Spleen (tissue), 11 donors: ENCODE measurements at regions not wholly inside any gene's neighbourhood (a gene's known extent, or its start where the extent isn't known, plus 50 kb on each side); places are given as distances from the start of the nearest gene placed in this dataset.

Experiments
- DNase-seq: peaks from one replicate; pipeline ENCODE4 v3.0.0-alpha.2; 2020
- H3K27ac ChIP-seq, 8 donors: fragments of 200-600 bp; sonication (generic) in 7 of 8; 1 replicate in 4 of 8; 2 replicates in 4 of 8; pipeline versions ENCODE4 v1.5.0 to v1.8.0; 2016 to 2021; ENCODE audit warnings: inconsistent platforms in 4 of 8, mild to moderate bottlenecking in 4 of 8, moderate library complexity in 1 of 8
- H3K27me3 ChIP-seq, 7 donors: fragments of 200-600 bp; sonication (generic) in 6 of 7; replicated peaks in 1 of 7; 1 replicate in 4 of 7; 2 replicates in 3 of 7; pipeline versions ENCODE4 v1.5.0 to v1.8.0; 2016 to 2021; ENCODE audit warnings: inconsistent platforms in 3 of 7, mild to moderate bottlenecking in 1 of 7
- H3K36me3 ChIP-seq, 6 donors: fragments of 200-600 bp; sonication (generic) in 5 of 6; 1 replicate in 4 of 6; 2 replicates in 2 of 6; pipeline versions ENCODE4 v1.5.0 to v1.8.0; 2016 to 2021; ENCODE audit warnings: inconsistent platforms in 2 of 6
- H3K4me1 ChIP-seq, 6 donors: fragments of 200-600 bp; sonication (generic) in 5 of 6; 1 replicate in 3 of 6; 2 replicates in 3 of 6; pipeline versions ENCODE4 v1.5.0 to v1.8.0; 2016 to 2021; ENCODE audit warnings: inconsistent platforms in 3 of 6
- H3K4me3 ChIP-seq, 8 donors: fragments of 200-600 bp; sonication (generic) in 7 of 8; 1 replicate in 4 of 8; 2 replicates in 4 of 8; pipeline versions ENCODE4 v1.5.0 to v1.8.0; 2016 to 2021; ENCODE audit warnings: inconsistent platforms in 4 of 8, mild to moderate bottlenecking in 4 of 8, moderate library complexity in 2 of 8
- H3K9me3 ChIP-seq, 8 donors: fragments of 200-600 bp; sonication (generic) in 7 of 8; 1 replicate in 4 of 8; 2 replicates in 4 of 8; pipeline versions ENCODE4 v1.5.0 to v1.8.0; 2016 to 2021; ENCODE audit warnings: inconsistent platforms in 4 of 8
- POLR2A ChIP-seq, 3 donors: fragments of 450-650 bp; IDR thresholded peaks; one replicate each; pipeline ENCODE4 v1.5.1; 2017; ENCODE audit warnings: antibody characterized with exemption in 3 of 3, mild to moderate bottlenecking in 1 of 3
- POLR2AphosphoS5 ChIP-seq, 3 donors: sonication (generic); formaldehyde crosslinking; IDR thresholded peaks; one replicate each; pipeline ENCODE4 v1.5.1; 2017; ENCODE audit warnings: antibody characterized with exemption in 3 of 3
- WGBS, 5 donors: extraction: QIAGEN DNeasy Blood & Tissue Kit in 3 of 5; methylation state at CpG; one replicate each; pipeline versions ENCODE4 v1.1.5 to v1.1.7; 2013 to 2018; 5-methylcytosine and 5-hydroxymethylcytosine counted together
- intact Hi-C: fragments of 100-400 bp; cut with DNase I; formaldehyde crosslinking; loops from one replicate; pipeline ENCODE4 v1.15.0; 2023; ENCODE audit warnings: low total_unique reads
- TF ChIP-seq, protein P1 (sequence below), 11 experiments: fragments of 200-600 bp in 7 of 11; fragments of 450-650 bp in 4 of 11; sonication (generic) in 4 of 11; IDR thresholded peaks in 8 of 11; conservative IDR thresholded peaks in 3 of 11; 1 replicate in 7 of 11; 2 replicates in 4 of 11; pipeline versions ENCODE4 v1.4.0 to v1.8.0; 2016 to 2021; ENCODE audit warnings: antibody characterized with exemption in 11 of 11, inconsistent platforms in 4 of 11, mild to moderate bottlenecking in 1 of 11
- donor health status: healthy with polysubstance abuse.
- donor health status: DM: no; HTN: no; CAD: no; lungs with moderate emphysema.
- donor health status: DM: no; HTN: no; CAD: no.
- donor health status: Bipolar disorder and iron deficiency.
- donor health status: healthy.
- donor health status: DM: no; HTN: no; CAD: no.
- donor health status: DM: yes; HTN: yes; CAD: no.

DNA sequence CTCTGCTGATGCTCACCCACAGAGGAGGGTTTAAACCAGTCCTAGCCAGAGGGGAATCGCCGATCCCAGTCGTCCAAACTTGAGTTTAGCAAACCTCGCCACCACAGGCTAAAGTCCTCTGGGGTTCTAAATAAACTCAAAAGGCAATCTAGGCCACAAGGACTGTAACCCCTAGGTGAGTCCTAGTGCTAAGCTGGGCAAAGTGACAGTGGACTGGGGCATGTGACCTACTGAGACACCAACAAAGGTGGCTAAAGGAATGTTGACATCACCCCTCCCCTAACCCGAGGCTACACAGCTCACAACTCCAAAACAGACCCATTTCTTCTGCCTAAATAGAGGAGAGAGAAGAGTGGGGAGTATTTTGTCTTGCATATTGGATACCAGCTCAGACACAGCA lies 142.8 kb upstream of the PRDX4 start:
- Histone ChIP-seq H3K4me3 (no peak overlapping the region), H3K9me3 (peaks cover 0 to 9% (median 0%) of the 10 kb centered on the region in 8 donors), H3K27me3 (no peaks in the 10 kb centered on the region), H3K36me3 (no peaks in the 10 kb centered on the region), H3K4me1 (no peaks in the 10 kb centered on the region), H3K27ac (no peak overlapping the region)
- TF ChIP-seq, protein P1, sequence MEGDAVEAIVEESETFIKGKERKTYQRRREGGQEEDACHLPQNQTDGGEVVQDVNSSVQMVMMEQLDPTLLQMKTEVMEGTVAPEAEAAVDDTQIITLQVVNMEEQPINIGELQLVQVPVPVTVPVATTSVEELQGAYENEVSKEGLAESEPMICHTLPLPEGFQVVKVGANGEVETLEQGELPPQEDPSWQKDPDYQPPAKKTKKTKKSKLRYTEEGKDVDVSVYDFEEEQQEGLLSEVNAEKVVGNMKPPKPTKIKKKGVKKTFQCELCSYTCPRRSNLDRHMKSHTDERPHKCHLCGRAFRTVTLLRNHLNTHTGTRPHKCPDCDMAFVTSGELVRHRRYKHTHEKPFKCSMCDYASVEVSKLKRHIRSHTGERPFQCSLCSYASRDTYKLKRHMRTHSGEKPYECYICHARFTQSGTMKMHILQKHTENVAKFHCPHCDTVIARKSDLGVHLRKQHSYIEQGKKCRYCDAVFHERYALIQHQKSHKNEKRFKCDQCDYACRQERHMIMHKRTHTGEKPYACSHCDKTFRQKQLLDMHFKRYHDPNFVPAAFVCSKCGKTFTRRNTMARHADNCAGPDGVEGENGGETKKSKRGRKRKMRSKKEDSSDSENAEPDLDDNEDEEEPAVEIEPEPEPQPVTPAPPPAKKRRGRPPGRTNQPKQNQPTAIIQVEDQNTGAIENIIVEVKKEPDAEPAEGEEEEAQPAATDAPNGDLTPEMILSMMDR (IDR thresholded peaks at IDR 0.05 in 8 of 11, conservative IDR thresholded peaks at IDR 0.05 in 3 of 11): no peak
- TF ChIP-seq POLR2A (IDR thresholded peaks at IDR 0.05) (no peak), POLR2AphosphoS5 (IDR thresholded peaks at IDR 0.05) (no peak)
- peak; percentile 29 for DNase-seq
- intact Hi-C loops: no loop called here
- WGBS, 5 donors: 77 to 86% (median 82%) methylated on average over 5 of the region's 5 CpGs; no CpG with 5 or more reads in 1 of the 5 donors

DNA sequence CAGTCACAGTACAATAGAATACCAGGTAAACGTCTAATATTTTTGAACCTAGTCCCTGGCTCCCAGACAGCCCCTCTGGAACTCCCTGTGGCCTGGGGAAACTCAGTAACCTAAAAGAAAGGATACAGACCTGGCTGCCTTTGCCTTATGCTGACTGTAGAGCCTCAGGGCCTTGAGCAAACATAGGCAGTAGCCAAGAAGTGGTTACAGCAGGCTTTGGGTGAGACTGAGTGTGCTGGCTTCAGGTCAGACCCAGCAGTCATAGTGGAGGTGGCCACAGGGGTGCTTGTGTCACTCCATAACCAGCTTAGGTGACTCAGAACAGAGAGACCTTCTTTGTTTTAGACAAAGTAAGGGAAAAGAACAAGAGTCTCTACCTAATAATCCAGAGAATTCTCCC lies 141.8 kb upstream of the PRDX4 start:
- Histone ChIP-seq H3K36me3 (no peaks in the 10 kb centered on the region), H3K27me3 (no peaks in the 10 kb centered on the region), H3K4me3 (no peak overlapping the region), H3K9me3 (peaks cover 0 to 9% (median 0%) of the 10 kb centered on the region in 8 donors), H3K27ac (no peak overlapping the region), H3K4me1 (no peaks in the 10 kb centered on the region)
- WGBS, 5 donors: 33 to 89% (median 60%) methylated on average over 1 of the region's 1 CpG
- TF ChIP-seq POLR2A (IDR thresholded peaks at IDR 0.05) (no peak), POLR2AphosphoS5 (IDR thresholded peaks at IDR 0.05) (no peak)
- TF ChIP-seq, protein P1 (IDR thresholded peaks at IDR 0.05 in 8 of 11, conservative IDR thresholded peaks at IDR 0.05 in 3 of 11): no peak
- no peak for DNase-seq
- intact Hi-C loops: no loop called here

DNA sequence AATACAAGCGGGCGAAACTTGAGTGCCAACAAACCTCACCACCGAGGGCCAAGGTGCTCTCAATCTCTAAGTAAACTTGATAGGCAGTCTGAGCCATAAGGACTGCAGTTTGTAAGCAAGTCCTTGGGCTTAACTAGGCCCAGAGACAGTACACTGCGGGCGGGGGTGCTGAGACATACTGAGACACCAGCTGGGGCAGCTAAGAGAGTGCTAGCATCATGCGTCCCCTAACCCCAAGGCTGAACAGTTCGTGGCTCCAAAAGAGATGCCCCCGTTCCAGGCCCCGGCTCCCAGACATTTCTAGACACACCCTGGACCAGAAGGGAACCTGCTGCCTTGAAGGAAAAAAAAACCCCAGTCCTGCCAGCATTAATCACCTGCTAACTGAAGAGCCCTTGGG lies 126.8 kb upstream of the PRDX4 start:
- no peak overlapping the region for H3K27ac ChIP-seq
- intact Hi-C loops: no loop called here
- peaks cover 0 to 5% (median 0%) of the 10 kb centered on the region in 7 donors for H3K27me3 ChIP-seq
- H3K4me3 ChIP-seq: no peak overlapping the region
- no peak for DNase-seq
- H3K9me3 ChIP-seq: peaks cover 0 to 6% (median 0%) of the 10 kb centered on the region in 8 donors
- TF ChIP-seq, protein P1 (IDR thresholded peaks at IDR 0.05 in 8 of 11, conservative IDR thresholded peaks at IDR 0.05 in 3 of 11): no peak
- TF ChIP-seq POLR2AphosphoS5 (IDR thresholded peaks at IDR 0.05) (no peak), POLR2A (IDR thresholded peaks at IDR 0.05) (no peak)
- H3K4me1 ChIP-seq: no peaks in the 10 kb centered on the region
- 78 to 92% (median 83%) methylated on average over 3 to 9 of the region's 9 CpGs for WGBS, 5 donors
- no peaks in the 10 kb centered on the region for H3K36me3 ChIP-seq

DNA sequence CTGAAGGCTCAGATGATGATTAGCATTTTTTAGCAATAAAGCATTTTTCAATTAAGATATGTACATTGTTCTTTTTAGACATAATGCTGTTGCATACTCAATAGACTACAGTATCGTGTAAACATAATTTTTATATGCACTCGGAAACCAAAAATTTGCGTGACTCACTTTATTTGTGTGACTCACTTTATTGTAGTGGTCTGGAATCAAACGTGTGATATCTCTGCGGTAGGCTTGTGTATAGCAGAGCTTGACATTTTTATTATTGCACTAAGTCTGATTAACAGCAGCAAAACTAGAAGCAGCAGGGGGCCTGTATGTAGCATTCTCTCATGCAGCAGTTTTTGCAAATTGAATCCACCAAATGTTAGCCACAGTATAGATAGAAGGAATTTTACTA lies 119.1 kb upstream of the PRDX4 start:
- Histone ChIP-seq H3K4me1 (no peaks in the 10 kb centered on the region), H3K9me3 (no peaks in the 10 kb centered on the region), H3K27ac (no peak overlapping the region), H3K27me3 (no peaks in the 10 kb centered on the region), H3K36me3 (no peaks in the 10 kb centered on the region), H3K4me3 (no peak overlapping the region)
- 78 to 97% (median 90%) methylated on average over 5 of the region's 5 CpGs for WGBS, 5 donors
- intact Hi-C loops: no loop called here
- DNase-seq: no peak
- TF ChIP-seq, protein P1 (IDR thresholded peaks at IDR 0.05 in 8 of 11, conservative IDR thresholded peaks at IDR 0.05 in 3 of 11): no peak
- TF ChIP-seq POLR2A (IDR thresholded peaks at IDR 0.05) (no peak), POLR2AphosphoS5 (IDR thresholded peaks at IDR 0.05) (no peak)
